GM12891 (cell line): ENCODE measurements at regions not wholly inside any gene's neighbourhood (a gene's known extent, or its start where the extent isn't known, plus 50 kb on each side); places are given as distances from the start of the nearest gene placed in this dataset.

Source experiments
- DNase-seq: peaks from one replicate; pipeline ENCODE4 v3.0.0; 2011; ENCODE audit warnings: low spot score; ENCODE audit not compliant: insufficient read length
- FAIRE-seq: peaks from 2 replicates; lab custom pipeline; 2011; peaks lifted over from hg19 to GRCh38; lab: Jason Lieb, UNC
- PAX5 ChIP-seq: IDR thresholded peaks from 2 replicates; pipeline ENCODE4 v1.6.1; 2011; ENCODE audit warnings: low read length, moderate library complexity, mild to moderate bottlenecking; ENCODE audit not compliant: insufficient read depth, severe bottlenecking
- POLR2A ChIP-seq: IDR thresholded peaks from 2 replicates; pipeline ENCODE4 v1.6.1; 2011; ENCODE audit warnings: low read depth, low read length, control low read depth
- POLR2AphosphoS5 ChIP-seq: IDR thresholded peaks from 2 replicates; pipeline ENCODE4 v1.6.1; 2011; ENCODE audit warnings: low read depth, low read length, control low read depth
- POU2F2 ChIP-seq: IDR thresholded peaks from 2 replicates; pipeline ENCODE4 v1.6.1; 2011; ENCODE audit warnings: low read depth, mild to moderate bottlenecking, control low read depth, low read length, moderate library complexity
- SPI1 ChIP-seq: IDR thresholded peaks from 2 replicates; pipeline ENCODE4 v1.6.1; 2011; ENCODE audit warnings: low read depth, low read length, control low read depth
- TAF1 ChIP-seq: IDR thresholded peaks from 2 replicates; pipeline ENCODE4 v1.6.1; 2011; ENCODE audit warnings: low read depth, low read length, control low read depth

GRCh38 chr4:30341731-30342130 is 378.4 kb upstream of the PCDH7 start:
- TF ChIP-seq POLR2AphosphoS5, result no peak
- TF ChIP-seq SPI1, result no peak
- no peak for TF ChIP-seq POLR2A
- TF ChIP-seq POU2F2, result no peak
- TF ChIP-seq PAX5, result no peak
- no peak for TF ChIP-seq TAF1
- DNase-seq (no peak), FAIRE-seq (no peak)

GRCh38 chr4:30350288-30350687 is 369.9 kb upstream of the PCDH7 start:
- no peak for DNase-seq
- no peak for FAIRE-seq
- no peak for TF ChIP-seq PAX5
- no peak for TF ChIP-seq SPI1
- no peak for TF ChIP-seq POLR2AphosphoS5

GRCh38 chr4:30354605-30355004 is 365.6 kb upstream of the PCDH7 start:
- no peak for DNase-seq
- no peak for FAIRE-seq
- TF ChIP-seq PAX5 (no peak), POU2F2 (no peak), POLR2A (no peak), SPI1 (no peak), POLR2AphosphoS5 (no peak), TAF1 (no peak)

- TF ChIP-seq TAF1 (no peak), POLR2A (no peak), SPI1 (no peak), POLR2AphosphoS5 (no peak)
- FAIRE-seq, result no peak
- DNase-seq, result no peak
Observed at GRCh38 chr4:30362436-30362835, 357.7 kb upstream of the PCDH7 start.

- DNase-seq (no peak), FAIRE-seq (no peak)
- TF ChIP-seq POLR2A, result no peak
Observed at GRCh38 chr4:30370105-30370504, 350.1 kb upstream of the PCDH7 start.

GRCh38 chr4:30380404-30380998 is 339.7 kb upstream of the PCDH7 start:
- no peak for DNase-seq
- peak; percentile 51 for FAIRE-seq
- TF ChIP-seq POLR2A, result no peak
- TF ChIP-seq SPI1, result no peak
- TF ChIP-seq POU2F2, result no peak
- TF ChIP-seq TAF1, result no peak
- no peak for TF ChIP-seq PAX5

- no peak for FAIRE-seq
- no peak for DNase-seq
- no peak for TF ChIP-seq POU2F2
- TF ChIP-seq SPI1, result no peak
- TF ChIP-seq TAF1, result no peak
- TF ChIP-seq POLR2A, result no peak
- TF ChIP-seq POLR2AphosphoS5, result no peak
- TF ChIP-seq PAX5, result no peak
Observed at GRCh38 chr4:30385650-30386049, 334.5 kb upstream of the PCDH7 start.

- FAIRE-seq, result no peak
- no peak for TF ChIP-seq PAX5
- no peak for TF ChIP-seq POU2F2
- TF ChIP-seq TAF1, result no peak
- no peak for TF ChIP-seq SPI1
- DNase-seq, result no peak
Observed at GRCh38 chr4:30386266-30386895, 333.8 kb upstream of the PCDH7 start.

- no peak for TF ChIP-seq SPI1
- TF ChIP-seq PAX5, result no peak
- no peak for TF ChIP-seq POLR2AphosphoS5
- TF ChIP-seq TAF1, result no peak
- no peak for TF ChIP-seq POLR2A
- no peak for TF ChIP-seq POU2F2
- FAIRE-seq (no peak), DNase-seq (no peak)
Observed at GRCh38 chr4:30395902-30396301, 324.3 kb upstream of the PCDH7 start.

- DNase-seq, result no peak
- no peak for TF ChIP-seq POLR2AphosphoS5
- TF ChIP-seq POU2F2, result no peak
- no peak for TF ChIP-seq TAF1
- TF ChIP-seq SPI1, result no peak
- TF ChIP-seq PAX5, result no peak
- TF ChIP-seq POLR2A, result no peak
- FAIRE-seq, result no peak
Observed at GRCh38 chr4:30396772-30397475, 323.2 kb upstream of the PCDH7 start.
